ENCODE measurements at regions not wholly inside any gene's neighbourhood (a gene's known extent, or its start where the extent isn't known, plus 50 kb on each side); places are given as distances from the start of the nearest gene placed in this dataset.

- in situ Hi-C loops (cut with HindIII; ENCODE audit: low pct_unique_long_range_greater_than_20kb, low sequenced_read_pairs), result no loop called here
- no peak for TF ChIP-seq JUND (IDR thresholded peaks at IDR 0.05; ENCODE audit: low read depth)
- DNase-seq (ENCODE audit: low read depth in 1 of 2, low spot score in 1 of 2), result no peak
Measured at GRCh38 chr4:119834906-119835612, 206.5 kb upstream of the PDE5A start.

DNA sequence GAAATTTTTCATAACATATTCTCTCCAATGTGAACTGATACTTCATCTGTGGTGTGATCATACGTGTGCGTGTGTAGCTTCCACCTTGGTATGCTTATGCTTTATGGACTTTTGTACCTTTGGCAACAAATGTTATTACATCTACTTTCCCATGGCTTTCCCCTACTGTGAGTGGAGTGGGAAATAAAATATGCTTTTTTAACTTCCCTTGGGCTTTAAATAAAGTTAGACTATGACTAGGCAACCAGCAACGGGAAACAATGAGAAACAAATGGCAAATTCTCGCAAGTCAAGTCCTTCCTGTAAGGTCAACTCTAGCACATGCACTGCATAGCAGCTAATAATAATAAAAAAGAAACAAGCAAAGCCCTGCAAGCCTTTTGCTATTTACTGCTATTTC lies 205.0 kb upstream of the PDE5A start:
- TF ChIP-seq JUND (IDR thresholded peaks at IDR 0.05; ENCODE audit: low read depth), result no peak
- no peak for DNase-seq (ENCODE audit: low read depth in 1 of 2, low spot score in 1 of 2)
- in situ Hi-C loops (cut with HindIII; ENCODE audit: low pct_unique_long_range_greater_than_20kb, low sequenced_read_pairs), result no loop called here

DNA sequence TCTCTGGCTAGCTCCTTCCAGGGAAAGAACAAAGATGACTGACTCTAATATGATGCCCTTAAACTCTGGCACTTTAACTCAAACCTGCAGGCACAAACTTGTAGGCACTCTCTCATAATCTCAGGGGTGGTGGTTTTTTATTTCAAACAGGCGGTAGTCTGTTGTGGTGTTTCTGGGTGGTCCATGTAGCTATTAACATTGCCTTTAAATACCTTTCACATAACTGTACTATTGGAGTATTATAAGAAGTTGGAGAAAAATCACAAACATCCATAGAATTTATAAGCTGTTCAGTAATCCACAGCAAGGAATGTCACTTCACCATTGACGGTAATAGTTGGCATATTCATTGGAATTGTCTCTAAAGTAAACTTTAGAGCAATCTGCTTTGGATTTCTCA lies 204.2 kb upstream of the PDE5A start:
- no peak for TF ChIP-seq JUND (IDR thresholded peaks at IDR 0.05; ENCODE audit: low read depth)
- in situ Hi-C loops (cut with HindIII; ENCODE audit: low pct_unique_long_range_greater_than_20kb, low sequenced_read_pairs), result no loop called here
- no peak for DNase-seq (ENCODE audit: low read depth in 1 of 2, low spot score in 1 of 2)

DNA sequence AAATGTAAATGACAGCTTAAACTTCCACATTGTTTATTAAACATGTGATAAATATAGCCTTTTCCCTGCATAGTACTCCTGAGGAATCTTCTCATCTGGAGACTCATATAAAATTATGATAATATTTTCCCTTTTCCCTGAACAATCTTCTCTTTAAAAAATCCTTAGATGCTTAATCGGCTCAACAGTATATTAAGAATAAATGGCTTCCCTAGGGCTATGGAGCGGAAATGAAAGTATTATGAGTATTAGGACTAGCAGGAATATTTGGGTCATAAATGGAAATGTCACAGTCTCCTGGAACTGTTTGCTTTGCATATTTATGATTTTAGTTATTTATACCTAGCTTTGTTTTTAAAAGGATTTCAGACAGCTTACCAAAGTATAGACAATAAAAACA lies 200.7 kb upstream of the PDE5A start:
- DNase-seq (ENCODE audit: low read depth in 1 of 2, low spot score in 1 of 2), result no peak
- no peak for TF ChIP-seq JUND (IDR thresholded peaks at IDR 0.05; ENCODE audit: low read depth)
- in situ Hi-C loops (cut with HindIII; ENCODE audit: low pct_unique_long_range_greater_than_20kb, low sequenced_read_pairs), result no loop called here

DNA sequence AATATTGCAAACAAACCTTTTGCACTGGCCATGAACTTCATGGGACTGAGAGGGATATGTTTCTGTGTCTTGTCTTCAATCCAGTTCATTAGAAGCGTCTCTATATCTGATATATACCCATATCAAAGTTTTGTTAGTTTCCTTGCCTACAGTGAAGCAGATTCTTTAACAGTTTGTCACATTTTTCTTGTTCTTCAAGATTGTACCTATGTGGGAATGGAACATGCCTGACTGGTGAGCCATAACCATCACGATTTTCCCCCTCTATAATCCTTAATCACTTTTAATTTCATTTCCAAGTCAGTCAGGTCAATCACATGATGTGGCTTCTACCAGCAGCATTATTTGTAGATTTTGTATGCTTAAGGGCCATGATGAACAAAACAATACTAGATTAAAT lies 197.1 kb upstream of the PDE5A start:
- no peak for DNase-seq (ENCODE audit: low read depth in 1 of 2, low spot score in 1 of 2)
- no peak for TF ChIP-seq JUND (IDR thresholded peaks at IDR 0.05; ENCODE audit: low read depth)
- in situ Hi-C loops (cut with HindIII; ENCODE audit: low pct_unique_long_range_greater_than_20kb, low sequenced_read_pairs), result no loop called here

DNA sequence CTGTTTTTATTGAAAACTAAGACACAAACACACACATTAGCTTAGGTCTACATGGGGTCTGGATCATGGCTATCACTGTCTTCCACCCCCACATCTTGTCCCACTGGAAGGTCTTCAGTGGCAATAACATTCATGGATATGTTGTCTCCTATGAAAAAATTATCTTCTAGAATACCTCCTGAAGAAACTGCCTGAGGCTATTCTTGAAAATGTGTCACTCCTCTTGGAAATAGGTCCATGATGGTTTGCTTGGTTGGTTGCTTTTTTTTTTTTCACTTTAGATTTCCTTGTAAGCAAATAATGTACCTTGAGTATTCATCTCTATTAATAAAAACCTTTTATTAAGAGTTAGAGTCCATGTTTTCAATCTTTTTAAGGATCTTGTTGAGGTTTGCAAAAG lies 195.3 kb upstream of the PDE5A start:
- DNase-seq (ENCODE audit: low read depth in 1 of 2, low spot score in 1 of 2), result no peak
- TF ChIP-seq JUND (IDR thresholded peaks at IDR 0.05; ENCODE audit: low read depth), result no peak
- in situ Hi-C loops (cut with HindIII; ENCODE audit: low pct_unique_long_range_greater_than_20kb, low sequenced_read_pairs), result no loop called here

- DNase-seq (ENCODE audit: low read depth in 1 of 2, low spot score in 1 of 2), result no peak
- in situ Hi-C loops (cut with HindIII; ENCODE audit: low pct_unique_long_range_greater_than_20kb, low sequenced_read_pairs), result no loop called here
- TF ChIP-seq JUND (IDR thresholded peaks at IDR 0.05; ENCODE audit: low read depth), result no peak
Measured at GRCh38 chr4:119823045-119823444, 194.4 kb upstream of the PDE5A start.

- TF ChIP-seq JUND (IDR thresholded peaks at IDR 0.05; ENCODE audit: low read depth), result no peak
- in situ Hi-C loops (cut with HindIII; ENCODE audit: low pct_unique_long_range_greater_than_20kb, low sequenced_read_pairs), result no loop called here
- no peak for DNase-seq (ENCODE audit: low read depth in 1 of 2, low spot score in 1 of 2)
Measured at GRCh38 chr4:119816473-119816872, 187.9 kb upstream of the PDE5A start.

GRCh38 chr4:119810001-119810400 lies 181.4 kb upstream of the PDE5A start:
- in situ Hi-C loops (cut with HindIII; ENCODE audit: low pct_unique_long_range_greater_than_20kb, low sequenced_read_pairs), result no loop called here
- no peak for DNase-seq (ENCODE audit: low read depth in 1 of 2, low spot score in 1 of 2)
- TF ChIP-seq JUND (IDR thresholded peaks at IDR 0.05; ENCODE audit: low read depth), result no peak

DNA sequence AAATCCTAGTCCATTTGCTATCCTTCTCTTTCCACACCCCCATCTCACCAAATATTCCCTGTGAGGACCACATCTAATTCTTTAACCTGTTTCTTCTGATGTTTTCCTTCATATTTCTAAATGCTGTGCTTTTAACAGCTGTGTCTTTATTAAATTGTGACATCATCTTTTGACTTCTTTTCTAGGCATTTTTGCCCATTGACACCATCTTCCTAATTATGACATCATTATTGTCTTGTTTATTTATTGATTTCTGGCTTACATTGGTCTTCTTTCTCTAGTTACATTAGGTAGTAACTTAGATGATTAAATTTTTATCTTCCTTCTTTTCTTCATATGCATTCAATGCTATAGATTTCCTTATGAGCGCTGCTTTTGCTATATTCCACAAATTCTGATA lies 175.8 kb upstream of the PDE5A start:
- TF ChIP-seq JUND (IDR thresholded peaks at IDR 0.05; ENCODE audit: low read depth), result no peak
- in situ Hi-C loops (cut with HindIII; ENCODE audit: low pct_unique_long_range_greater_than_20kb, low sequenced_read_pairs), result no loop called here
- no peak for DNase-seq (ENCODE audit: low read depth in 1 of 2, low spot score in 1 of 2)

- in situ Hi-C loops (cut with HindIII; ENCODE audit: low pct_unique_long_range_greater_than_20kb, low sequenced_read_pairs), result no loop called here
- DNase-seq (ENCODE audit: low read depth in 1 of 2, low spot score in 1 of 2), result no peak
- no peak for TF ChIP-seq JUND (IDR thresholded peaks at IDR 0.05; ENCODE audit: low read depth)
Measured at GRCh38 chr4:119797238-119797894, 168.8 kb upstream of the PDE5A start.

GRCh38 chr4:119795986-119796578 lies 167.5 kb upstream of the PDE5A start:
- no peak for TF ChIP-seq JUND (IDR thresholded peaks at IDR 0.05; ENCODE audit: low read depth)
- in situ Hi-C loops (cut with HindIII; ENCODE audit: low pct_unique_long_range_greater_than_20kb, low sequenced_read_pairs), result no loop called here

DNA sequence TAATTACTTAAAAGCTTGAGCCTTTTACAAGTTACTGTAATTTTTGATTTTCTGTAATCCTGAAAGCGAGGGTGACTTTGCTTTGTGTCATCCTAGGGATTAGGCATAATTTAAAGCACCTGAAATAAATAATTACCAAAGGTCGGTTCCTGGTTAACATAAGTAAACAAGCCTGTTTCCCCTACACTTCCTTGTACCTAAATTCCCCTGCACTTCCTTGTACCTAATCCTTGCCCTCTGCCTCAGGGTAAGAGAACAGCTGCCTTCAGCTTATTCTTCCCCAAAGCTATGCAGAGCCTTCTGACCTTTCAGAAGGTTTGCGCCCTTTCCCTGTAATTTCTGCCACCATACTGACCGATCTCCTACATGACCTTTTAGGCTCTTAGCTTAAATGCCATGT lies 166.1 kb upstream of the PDE5A start:
- DNase-seq (ENCODE audit: low read depth in 1 of 2, low spot score in 1 of 2), result peak in 1 of 2 experiments; percentile 38
- TF ChIP-seq JUND (IDR thresholded peaks at IDR 0.05; ENCODE audit: low read depth), result no peak
- in situ Hi-C loops (cut with HindIII; ENCODE audit: low pct_unique_long_range_greater_than_20kb, low sequenced_read_pairs), result no loop called here

More at GRCh38 chr4:119795986-119796578, 167.5 kb upstream of the PDE5A start:
- DNase-seq (ENCODE audit: low read depth in 1 of 2, low spot score in 1 of 2), result no peak
